ENCODE measurements at regions not wholly inside any gene's neighbourhood (a gene's known extent, or its start where the extent isn't known, plus 50 kb on each side); places are given as distances from the start of the nearest gene placed in this dataset.

DNA sequence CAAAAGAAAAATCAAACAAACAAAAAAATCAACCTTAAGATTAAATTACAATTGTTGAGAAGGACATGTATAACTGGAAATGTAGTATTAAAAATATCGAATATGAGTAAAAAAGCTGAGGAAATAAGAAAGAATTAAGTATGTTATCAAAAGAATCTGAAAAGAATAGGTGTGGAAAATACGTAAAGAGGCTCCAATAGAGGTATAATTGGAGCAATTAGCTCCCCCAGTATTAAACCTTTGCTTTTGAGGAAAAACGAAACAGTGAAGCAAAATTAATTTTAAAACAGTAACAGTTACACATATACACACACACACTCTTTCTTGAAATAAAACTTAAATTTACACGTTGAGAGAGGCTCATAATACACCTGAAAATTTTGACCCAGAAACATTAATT, 578.7 kb upstream of the ADAMTS16 start:
- Histone ChIP-seq H3K4me1 (no peaks in the 10 kb centered on the region), H3K9me3 (peaks cover 0 to 8% (median 0%) of the 10 kb centered on the region in 3 donors), H3K27me3 (no peaks in the 10 kb centered on the region), H3K36me3 (no peaks in the 10 kb centered on the region), H3K27ac (no peak overlapping the region), H3K4me3 (no peak overlapping the region)
- intact Hi-C loops (cut with DNase I), result no loop called here
- WGBS, 2 donors, result 57 to 65% methylated on average over 4 of the region's 4 CpGs
- no peak for TF ChIP-seq POLR2A (IDR thresholded peaks at IDR 0.05)
- no peak for TF ChIP-seq CTCF (IDR thresholded peaks at IDR 0.05)
- no peak for DNase-seq

DNA sequence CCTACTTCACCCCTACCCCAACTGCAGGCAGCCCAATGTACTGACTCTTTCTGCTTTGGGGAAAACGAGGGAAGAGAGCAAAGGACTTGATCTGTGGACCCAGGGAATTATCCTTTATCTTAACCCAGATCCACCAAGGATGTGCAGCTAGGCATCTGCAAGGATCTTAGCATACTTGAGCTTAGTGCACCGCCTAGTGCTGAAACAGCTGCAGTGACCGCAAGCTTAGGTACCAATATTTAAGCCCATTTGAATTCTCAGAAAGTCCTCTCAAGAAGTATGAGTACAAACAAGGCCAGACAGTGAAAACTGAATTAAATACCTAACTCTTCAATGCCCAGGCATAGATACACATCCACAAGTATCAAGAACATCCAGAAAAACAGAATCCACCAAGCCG, 576.7 kb upstream of the ADAMTS16 start:
- no peak for DNase-seq
- H3K27ac ChIP-seq, result no peak overlapping the region
- no peak overlapping the region for H3K4me3 ChIP-seq
- intact Hi-C loops (cut with DNase I), result no loop called here
- no peaks in the 10 kb centered on the region for H3K27me3 ChIP-seq
- TF ChIP-seq POLR2A (IDR thresholded peaks at IDR 0.05) (no peak), CTCF (IDR thresholded peaks at IDR 0.05) (peak in 4 of 6 experiments; percentile 4 to 62 (median 18))
- peaks cover 0 to 8% (median 0%) of the 10 kb centered on the region in 3 donors for H3K9me3 ChIP-seq
- no peaks in the 10 kb centered on the region for H3K4me1 ChIP-seq
- WGBS, 2 donors, result 46 to 65% methylated on average over 3 to 4 of the region's 4 CpGs
- H3K36me3 ChIP-seq, result no peaks in the 10 kb centered on the region

DNA sequence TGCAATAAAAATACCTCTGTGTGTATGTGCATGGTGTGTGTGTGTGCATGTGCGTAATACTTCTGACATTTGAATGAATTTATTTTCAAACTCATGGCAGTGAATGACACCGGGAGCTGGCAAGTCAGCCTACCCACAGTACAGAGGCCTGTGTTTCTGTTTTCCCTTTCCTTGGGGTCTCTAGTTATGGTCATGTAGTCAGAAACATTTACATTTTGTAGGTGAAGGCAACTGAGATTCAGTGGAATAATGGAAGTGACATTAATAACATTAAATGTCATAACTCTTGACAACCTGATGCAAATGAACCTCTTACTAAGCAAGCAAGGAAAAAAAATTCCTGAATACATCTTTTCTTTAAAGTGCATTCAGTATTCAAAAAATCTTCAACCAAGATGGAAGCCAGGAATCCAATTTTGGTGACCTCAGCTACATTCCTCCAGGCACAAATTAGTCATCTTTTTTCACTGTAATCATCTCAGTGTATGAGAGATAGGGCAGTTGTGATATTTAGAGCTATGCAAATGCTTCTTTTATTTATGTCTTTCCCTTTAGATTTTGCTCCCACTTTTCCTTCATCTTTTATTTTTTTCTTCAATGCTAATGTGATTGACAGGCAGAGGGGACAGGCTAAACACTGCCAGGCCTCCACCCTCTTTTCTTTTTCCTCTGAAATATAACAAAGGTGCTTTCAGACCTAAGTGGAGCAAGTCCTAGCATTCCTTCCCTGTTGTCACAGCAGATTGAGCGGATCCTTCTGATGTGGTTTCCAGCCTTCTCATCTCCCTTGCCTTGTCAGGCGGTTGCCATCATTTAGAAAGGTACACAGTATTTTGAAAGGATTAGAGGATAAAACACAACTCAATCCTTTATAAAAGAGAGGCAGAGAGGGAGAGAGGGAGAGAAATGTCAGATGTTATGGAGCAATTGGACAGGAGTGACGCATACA, 569.8 kb upstream of the ADAMTS16 start:
- Histone ChIP-seq H3K4me1 (peaks cover 0 to 22% (median 0%) of the 10 kb centered on the region in 3 donors), H3K27me3 (no peaks in the 10 kb centered on the region), H3K9me3 (no peaks in the 10 kb centered on the region), H3K4me3 (no peak overlapping the region), H3K27ac (no peak overlapping the region), H3K36me3 (no peaks in the 10 kb centered on the region)
- no peak for TF ChIP-seq POLR2A (IDR thresholded peaks at IDR 0.05)
- no peak for TF ChIP-seq CTCF (IDR thresholded peaks at IDR 0.05)
- DNase-seq, result no peak
- 60 to 65% methylated on average over 4 to 5 of the region's 5 CpGs for WGBS, 2 donors
- intact Hi-C loops (cut with DNase I), result no loop called here

DNA sequence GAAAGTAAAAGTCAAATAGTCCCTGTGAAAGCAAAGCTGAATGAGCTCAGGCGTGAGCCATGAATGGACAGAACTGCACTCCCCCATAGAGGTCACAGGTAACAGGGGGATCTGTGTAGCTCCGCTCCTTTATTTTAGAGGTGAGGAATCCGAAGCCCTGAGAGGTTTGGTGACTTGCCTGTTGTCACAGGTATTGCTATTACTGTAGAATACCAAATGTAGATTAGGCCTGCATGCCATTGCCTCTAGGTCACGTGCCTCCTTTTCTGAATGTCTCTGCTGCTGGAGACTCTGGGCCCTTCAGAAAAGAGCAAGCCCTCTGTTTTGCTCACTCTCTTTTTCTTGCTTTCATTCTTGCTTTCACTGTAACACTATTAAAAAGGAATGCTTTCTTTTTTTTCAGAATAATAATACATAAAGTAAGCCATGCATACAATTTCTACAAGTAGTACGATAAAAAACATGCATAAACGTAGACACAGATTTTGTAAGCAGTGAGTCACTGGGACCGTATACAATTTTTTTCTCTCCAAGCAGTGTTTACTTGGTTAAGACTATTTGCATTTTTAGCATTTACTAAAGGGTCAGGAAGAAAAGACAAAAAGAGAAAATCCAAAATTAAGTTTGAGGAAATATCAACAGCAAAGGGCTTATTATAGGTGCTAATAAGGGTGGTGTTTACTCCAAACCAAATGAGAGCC, 568.7 kb upstream of the ADAMTS16 start:
- intact Hi-C loops (cut with DNase I), result no loop called here
- no peaks in the 10 kb centered on the region for H3K27me3 ChIP-seq
- H3K4me1 ChIP-seq, result peaks cover 0 to 22% (median 0%) of the 10 kb centered on the region in 3 donors
- 40 to 53% methylated on average over 7 of the region's 7 CpGs for WGBS, 2 donors
- no peaks in the 10 kb centered on the region for H3K36me3 ChIP-seq
- no peak for TF ChIP-seq POLR2A (IDR thresholded peaks at IDR 0.05)
- TF ChIP-seq CTCF (IDR thresholded peaks at IDR 0.05), result no peak
- H3K9me3 ChIP-seq, result no peaks in the 10 kb centered on the region
- DNase-seq, result no peak
- no peak overlapping the region for H3K27ac ChIP-seq
- H3K4me3 ChIP-seq, result no peak overlapping the region

Measured in esophagus squamous epithelium (tissue), 5 donors.